Neuronal stem cell (in vitro differentiated cells): ENCODE measurements at regions not wholly inside any gene's neighbourhood (a gene's known extent, or its start where the extent isn't known, plus 50 kb on each side); places are given as distances from the start of the nearest gene placed in this dataset.
A peak's percentile ranks its signal among the peaks of the same experiment; 100 is the strongest.

Experiments used
- DNase-seq: peaks from one replicate; pipeline ENCODE4 v3.0.0-alpha.2; 2013; ENCODE audit warnings: low spot score
- H2AFZ ChIP-seq: one replicate; pipeline ENCODE4 v1.6.1; 2013; ENCODE audit warnings: mild to moderate bottlenecking, low read length, inconsistent platforms
- H2AK5ac ChIP-seq: 2 replicates; pipeline ENCODE4 v1.6.1; 2013; ENCODE audit warnings: low read depth, mild to moderate bottlenecking, inconsistent platforms, low read length, moderate library complexity, mixed read lengths
- H2BK120ac ChIP-seq: 2 replicates; pipeline ENCODE4 v1.6.1; 2013; ENCODE audit warnings: low read depth, mild to moderate bottlenecking, inconsistent platforms, low read length, moderate library complexity, mixed read lengths
- H2BK12ac ChIP-seq: one replicate; pipeline ENCODE4 v1.6.1; 2013; ENCODE audit warnings: low read length, inconsistent platforms
- H2BK15ac ChIP-seq: 2 replicates; pipeline ENCODE4 v1.6.1; 2013; ENCODE audit warnings: mild to moderate bottlenecking, low read length, inconsistent platforms, mixed read lengths
- H2BK5ac ChIP-seq: one replicate; pipeline ENCODE4 v1.6.1; 2013; ENCODE audit warnings: inconsistent platforms, mild to moderate bottlenecking, low read length, moderate library complexity
- H3K14ac ChIP-seq: one replicate; pipeline ENCODE4 v1.6.1; 2013; ENCODE audit warnings: low read length, inconsistent platforms
- H3K18ac ChIP-seq: 2 replicates; pipeline ENCODE4 v1.6.1; 2013; ENCODE audit warnings: low read length, inconsistent platforms
- H3K23ac ChIP-seq: 2 replicates; pipeline ENCODE4 v1.6.1; 2013; ENCODE audit warnings: low read depth, mild to moderate bottlenecking, mixed read lengths, low read length, inconsistent platforms; ENCODE audit not compliant: poor library complexity
- H3K27ac ChIP-seq: replicated peaks from 3 replicates; pipeline ENCODE4 v1.5.1; 2013; ENCODE audit warnings: low read length, inconsistent platforms
- H3K27me3 ChIP-seq, 3 experiments: 2 replicates each; pipeline ENCODE4 v1.6.1; 2013; ENCODE audit warnings: low read length in 3 of 3, mild to moderate bottlenecking in 2 of 3, inconsistent platforms in 1 of 3, low read depth in 1 of 3, mixed read lengths in 1 of 3, moderate library complexity in 1 of 3; ENCODE audit not compliant: control insufficient read depth in 3 of 3, insufficient read depth in 3 of 3
- H3K36me3 ChIP-seq, 2 donors: replicated peaks in 1 of 2; 2 replicates each; pipeline ENCODE4 v1.6.1; 2013; ENCODE audit warnings: low read length in 2 of 2; ENCODE audit not compliant: control insufficient read depth in 2 of 2, insufficient read depth in 2 of 2
- H3K4ac ChIP-seq: 2 replicates; pipeline ENCODE4 v1.6.1; 2013; ENCODE audit warnings: inconsistent platforms, mild to moderate bottlenecking, low read length, moderate library complexity
- H3K4me1 ChIP-seq, 2 donors: 1 replicate in 1 of 2; 2 replicates in 1 of 2; pipeline ENCODE4 v1.6.1; 2013; ENCODE audit warnings: low read length in 2 of 2, low read depth in 1 of 2; ENCODE audit not compliant: control insufficient read depth in 2 of 2, insufficient read depth in 1 of 2
- H3K4me2 ChIP-seq: one replicate; pipeline ENCODE4 v1.6.1; 2013; ENCODE audit warnings: mild to moderate bottlenecking, low read length, inconsistent platforms; ENCODE audit not compliant: insufficient read depth, poor library complexity, severe bottlenecking
- H3K4me3 ChIP-seq, 2 donors: 2 replicates each; pipeline ENCODE4 v1.5.1; 2013; ENCODE audit warnings: low read length in 2 of 2, mild to moderate bottlenecking in 2 of 2, inconsistent platforms in 1 of 2, moderate library complexity in 1 of 2
- H3K79me1 ChIP-seq: one replicate; pipeline ENCODE4 v1.6.1; 2013; ENCODE audit warnings: low read depth, mild to moderate bottlenecking, inconsistent platforms, low read length, moderate library complexity
- H3K9ac ChIP-seq: one replicate; pipeline ENCODE4 v1.6.1; 2013; ENCODE audit warnings: mild to moderate bottlenecking, low read depth, low read length, inconsistent platforms; ENCODE audit not compliant: poor library complexity
- H3K9me3 ChIP-seq, 2 donors: replicated peaks in 1 of 2; 2 replicates each; pipeline versions ENCODE3 to v1.6.1; 2013; ENCODE audit warnings: low read length in 2 of 2, mild to moderate bottlenecking in 2 of 2, inconsistent platforms in 1 of 2, low read depth in 1 of 2, mixed read lengths in 1 of 2, moderate library complexity in 1 of 2; ENCODE audit not compliant: control insufficient read depth in 2 of 2, insufficient read depth in 1 of 2
- H4K8ac ChIP-seq: one replicate; pipeline ENCODE4 v1.6.1; 2013; ENCODE audit warnings: low read depth, mild to moderate bottlenecking, inconsistent platforms, low read length, moderate library complexity
- H4K91ac ChIP-seq: one replicate; pipeline ENCODE4 v1.6.1; 2013; ENCODE audit warnings: low read length, low read depth, mild to moderate bottlenecking, inconsistent platforms; ENCODE audit not compliant: poor library complexity
- WGBS, 2 donors: extraction: QIAGEN DNeasy Blood & Tissue Kit; methylation state at CpG; one replicate each; pipeline ENCODE4 v1.1.7; 2013; ENCODE audit warnings: missing lambda C conversion rate in 2 of 2, mixed read lengths in 1 of 2; ENCODE audit not compliant: insufficient read length in 2 of 2, insufficient replicate concordance in 1 of 2; ENCODE audit errors: extremely low coverage in 2 of 2; 5-methylcytosine and 5-hydroxymethylcytosine counted together

GRCh38 chr4:136643416-136643815 lies 888.9 kb downstream of the PCDH18 start:
- Histone ChIP-seq H3K23ac (no peak overlapping the region), H4K91ac (no peak overlapping the region), H3K4me2 (no peak overlapping the region), H3K9me3 (no peaks in the 10 kb centered on the region), H3K9ac (no peak overlapping the region), H3K14ac (no peak overlapping the region), H2BK5ac (no peak overlapping the region), H2AFZ (no peak overlapping the region), H3K4ac (no peak overlapping the region), H3K18ac (no peak overlapping the region), H3K79me1 (no peaks in the 10 kb centered on the region), H2BK120ac (no peak overlapping the region), H3K27ac (no peak overlapping the region), H2BK12ac (no peak overlapping the region), H2BK15ac (no peak overlapping the region), H2AK5ac (no peak overlapping the region), H3K36me3 (no peaks in the 10 kb centered on the region), H3K4me1 (peaks cover 0 to 2% of the 10 kb centered on the region in 2 donors), H4K8ac (no peak overlapping the region), H3K4me3 (no peak overlapping the region), H3K27me3 (no peaks in the 10 kb centered on the region)
- DNase-seq: no peak
- WGBS, 2 donors: no CpG with 5 or more reads among the region's 2 CpGs

GRCh38 chr4:136637071-136637777 lies 895.1 kb downstream of the PCDH18 start:
- Histone ChIP-seq H3K9ac (no peak overlapping the region), H3K4me2 (no peak overlapping the region), H4K91ac (no peak overlapping the region), H3K4me3 (no peak overlapping the region), H2AFZ (peak overlapping the region; percentile 35), H3K9me3 (no peaks in the 10 kb centered on the region), H2AK5ac (no peak overlapping the region), H2BK12ac (no peak overlapping the region), H2BK120ac (no peak overlapping the region), H3K23ac (no peak overlapping the region), H2BK5ac (no peak overlapping the region), H4K8ac (no peak overlapping the region), H3K4me1 (no peaks in the 10 kb centered on the region), H3K27me3 (no peaks in the 10 kb centered on the region), H2BK15ac (no peak overlapping the region), H3K14ac (no peak overlapping the region), H3K27ac (no peak overlapping the region), H3K36me3 (no peaks in the 10 kb centered on the region), H3K4ac (no peak overlapping the region), H3K79me1 (no peaks in the 10 kb centered on the region), H3K18ac (no peak overlapping the region)
- peak; percentile 37 for DNase-seq
- WGBS, 2 donors: no CpG with 5 or more reads among the region's 9 CpGs

GRCh38 chr4:136636155-136636554 lies 896.1 kb downstream of the PCDH18 start:
- no peak overlapping the region for H2BK15ac ChIP-seq
- H3K4me3 ChIP-seq: no peak overlapping the region
- no peak overlapping the region for H2AK5ac ChIP-seq
- H3K14ac ChIP-seq: no peak overlapping the region
- no peaks in the 10 kb centered on the region for H3K9me3 ChIP-seq
- no peaks in the 10 kb centered on the region for H3K27me3 ChIP-seq
- no peak overlapping the region for H3K27ac ChIP-seq
- no CpG with 5 or more reads among the region's 10 CpGs for WGBS, 2 donors
- no peaks in the 10 kb centered on the region for H3K4me1 ChIP-seq
- no peak overlapping the region for H4K91ac ChIP-seq
- no peak overlapping the region for H3K9ac ChIP-seq
- H3K4ac ChIP-seq: no peak overlapping the region
- H3K23ac ChIP-seq: no peak overlapping the region
- no peaks in the 10 kb centered on the region for H3K79me1 ChIP-seq
- no peak overlapping the region for H2AFZ ChIP-seq
- H3K18ac ChIP-seq: no peak overlapping the region
- no peak for DNase-seq
- no peak overlapping the region for H2BK5ac ChIP-seq
- no peak overlapping the region for H2BK120ac ChIP-seq
- H3K4me2 ChIP-seq: no peak overlapping the region
- no peak overlapping the region for H2BK12ac ChIP-seq
- no peak overlapping the region for H4K8ac ChIP-seq
- no peaks in the 10 kb centered on the region for H3K36me3 ChIP-seq

- no peaks in the 10 kb centered on the region for H3K27me3 ChIP-seq
- no peak overlapping the region for H2AK5ac ChIP-seq
- H3K4me2 ChIP-seq: no peak overlapping the region
- no peak overlapping the region for H3K4me3 ChIP-seq
- no peak overlapping the region for H4K8ac ChIP-seq
- no peak overlapping the region for H3K23ac ChIP-seq
- no peak overlapping the region for H2BK12ac ChIP-seq
- H3K79me1 ChIP-seq: no peaks in the 10 kb centered on the region
- H2BK15ac ChIP-seq: no peak overlapping the region
- no peaks in the 10 kb centered on the region for H3K9me3 ChIP-seq
- no peak overlapping the region for H3K18ac ChIP-seq
- no peaks in the 10 kb centered on the region for H3K36me3 ChIP-seq
- DNase-seq: no peak
- no peak overlapping the region for H4K91ac ChIP-seq
- no CpG with 5 or more reads among the region's 2 CpGs for WGBS, 2 donors
- no peak overlapping the region for H3K14ac ChIP-seq
- no peak overlapping the region for H3K9ac ChIP-seq
- no peaks in the 10 kb centered on the region for H3K4me1 ChIP-seq
- no peak overlapping the region for H2BK5ac ChIP-seq
- H3K27ac ChIP-seq: no peak overlapping the region
- H2AFZ ChIP-seq: no peak overlapping the region
- H2BK120ac ChIP-seq: no peak overlapping the region
- no peak overlapping the region for H3K4ac ChIP-seq
These were observed 898.2 kb downstream of the PCDH18 start for GRCh38 chr4:136634121-136634520.
